ENCODE measurements at regions not wholly inside any gene's neighbourhood (a gene's known extent, or its start where the extent isn't known, plus 50 kb on each side); places are given as distances from the start of the nearest gene placed in this dataset.
"Not testable (repeated sequence)": the region's sequence is repeated elsewhere in the genome, so short reads cannot be mapped to it uniquely, and the experiment has no call there.

GRCh38 chr4:177191586-177191985 is 118.1 kb upstream of the NEIL3 start:
- no peak for DNase-seq

GRCh38 chr4:177191991-177192390 is 117.7 kb upstream of the NEIL3 start:
- no peak for DNase-seq

- not testable (repeated sequence) for DNase-seq
Observed at GRCh38 chr4:177193024-177193715, 116.5 kb upstream of the NEIL3 start.

GRCh38 chr4:177194906-177195305 is 114.8 kb upstream of the NEIL3 start:
- no peak for DNase-seq

- DNase-seq = no peak
Observed at GRCh38 chr4:177196615-177197014, 113.1 kb upstream of the NEIL3 start.

- DNase-seq = no peak
Observed at GRCh38 chr4:177201614-177202013, 108.1 kb upstream of the NEIL3 start.

- DNase-seq = no peak
Observed at GRCh38 chr4:177204126-177204525, 105.5 kb upstream of the NEIL3 start.

GRCh38 chr4:177214935-177215334 is 94.7 kb upstream of the NEIL3 start:
- DNase-seq = no peak

GRCh38 chr4:177220376-177220775 is 89.3 kb upstream of the NEIL3 start:
- no peak for DNase-seq

- no peak for DNase-seq
Observed at GRCh38 chr4:177222781-177223180, 86.9 kb upstream of the NEIL3 start.

- DNase-seq = no peak
Observed at GRCh38 chr4:177225605-177226004, 84.1 kb upstream of the NEIL3 start.

GRCh38 chr4:177227636-177228035 is 82.0 kb upstream of the NEIL3 start:
- DNase-seq = no peak

- no peak for DNase-seq
Observed at GRCh38 chr4:177228599-177228998, 81.1 kb upstream of the NEIL3 start.

GRCh38 chr4:177229331-177229730 is 80.3 kb upstream of the NEIL3 start:
- no peak for DNase-seq

- DNase-seq = no peak
Observed at GRCh38 chr4:177232473-177232872, 77.2 kb upstream of the NEIL3 start.

GRCh38 chr4:177235026-177235425 is 74.6 kb upstream of the NEIL3 start:
- DNase-seq = no peak

- no peak for DNase-seq
Observed at GRCh38 chr4:177236886-177237285, 72.8 kb upstream of the NEIL3 start.

GRCh38 chr4:177237291-177237690 is 72.4 kb upstream of the NEIL3 start:
- DNase-seq = no peak

GRCh38 chr4:177239477-177239876 is 70.2 kb upstream of the NEIL3 start:
- no peak for DNase-seq

GRCh38 chr4:177239878-177240277 is 69.8 kb upstream of the NEIL3 start:
- DNase-seq = no peak

GRCh38 chr4:177242651-177243286 is 66.9 kb upstream of the NEIL3 start:
- no peak for DNase-seq

- DNase-seq = no peak
Observed at GRCh38 chr4:177246641-177247584, 62.8 kb upstream of the NEIL3 start.

GRCh38 chr4:177250056-177250696 is 59.5 kb upstream of the NEIL3 start:
- DNase-seq = peak; percentile 40
